ENCODE measurements at regions not wholly inside any gene's neighbourhood (a gene's known extent, or its start where the extent isn't known, plus 50 kb on each side); places are given as distances from the start of the nearest gene placed in this dataset.

DNA sequence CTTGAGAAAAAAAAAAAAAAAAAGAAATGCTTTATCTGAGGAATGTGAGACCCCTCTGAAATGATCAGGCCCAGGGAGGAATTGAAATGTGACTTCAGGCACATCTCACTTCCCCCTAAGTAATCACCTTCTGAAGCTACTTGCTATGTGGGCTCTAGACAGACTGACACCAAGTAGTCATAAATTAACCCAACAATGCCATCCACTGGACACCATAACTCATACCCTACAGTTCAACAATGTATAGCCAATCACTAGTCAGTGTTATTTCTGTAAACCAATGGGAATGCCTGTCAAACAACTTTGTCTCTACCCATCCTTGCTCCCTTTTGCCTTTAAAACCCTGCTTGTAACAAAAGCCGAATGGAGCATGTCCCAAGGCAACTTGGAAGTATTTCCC, 182.7 kb upstream of the TMPO start:
- Histone ChIP-seq H3K27me3 (peaks cover 5% of the 10 kb centered on the region), H3K9me3 (replicated peaks in 1 of 3) (no peaks in the 10 kb centered on the region), H3K4me1 (replicated peaks in 1 of 2) (no peaks in the 10 kb centered on the region), H3K36me3 (replicated peaks in 1 of 2) (no peaks in the 10 kb centered on the region), H3K4me3 (no peak overlapping the region), H3K27ac (no peak overlapping the region)
- no peak for TF ChIP-seq POLR2A (IDR thresholded peaks at IDR 0.05)
- TF ChIP-seq, protein P1, sequence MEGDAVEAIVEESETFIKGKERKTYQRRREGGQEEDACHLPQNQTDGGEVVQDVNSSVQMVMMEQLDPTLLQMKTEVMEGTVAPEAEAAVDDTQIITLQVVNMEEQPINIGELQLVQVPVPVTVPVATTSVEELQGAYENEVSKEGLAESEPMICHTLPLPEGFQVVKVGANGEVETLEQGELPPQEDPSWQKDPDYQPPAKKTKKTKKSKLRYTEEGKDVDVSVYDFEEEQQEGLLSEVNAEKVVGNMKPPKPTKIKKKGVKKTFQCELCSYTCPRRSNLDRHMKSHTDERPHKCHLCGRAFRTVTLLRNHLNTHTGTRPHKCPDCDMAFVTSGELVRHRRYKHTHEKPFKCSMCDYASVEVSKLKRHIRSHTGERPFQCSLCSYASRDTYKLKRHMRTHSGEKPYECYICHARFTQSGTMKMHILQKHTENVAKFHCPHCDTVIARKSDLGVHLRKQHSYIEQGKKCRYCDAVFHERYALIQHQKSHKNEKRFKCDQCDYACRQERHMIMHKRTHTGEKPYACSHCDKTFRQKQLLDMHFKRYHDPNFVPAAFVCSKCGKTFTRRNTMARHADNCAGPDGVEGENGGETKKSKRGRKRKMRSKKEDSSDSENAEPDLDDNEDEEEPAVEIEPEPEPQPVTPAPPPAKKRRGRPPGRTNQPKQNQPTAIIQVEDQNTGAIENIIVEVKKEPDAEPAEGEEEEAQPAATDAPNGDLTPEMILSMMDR (IDR thresholded peaks at IDR 0.05): no peak
- no peak for DNase-seq
- WGBS, 4 donors: 63 to 81% (median 69%) methylated on average over 1 of the region's 1 CpG
- intact Hi-C loops (cut with DNase I): no loop called here

DNA sequence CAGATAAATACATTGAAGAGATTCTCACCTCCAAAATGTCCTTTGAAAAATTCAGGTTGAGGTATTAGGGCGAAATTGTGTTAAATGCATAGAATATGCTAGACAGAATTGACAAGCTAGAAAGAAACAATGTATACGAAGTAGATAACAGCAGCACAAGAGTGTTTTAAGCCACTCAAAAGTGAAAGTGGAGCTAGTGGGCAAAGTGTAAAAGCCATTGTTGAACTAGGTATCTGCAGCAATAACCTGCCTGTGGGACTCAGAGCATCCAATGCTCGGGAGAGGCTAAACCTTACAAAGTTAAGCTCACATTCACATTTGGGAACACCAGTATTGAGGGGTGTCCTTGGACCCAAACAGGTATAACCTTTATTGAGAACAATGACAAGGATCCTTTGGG, 180.6 kb upstream of the TMPO start:
- no peak for DNase-seq
- Histone ChIP-seq H3K27ac (no peak overlapping the region), H3K4me3 (no peak overlapping the region), H3K27me3 (peaks cover 5% of the 10 kb centered on the region), H3K36me3 (replicated peaks in 1 of 2) (no peaks in the 10 kb centered on the region), H3K4me1 (replicated peaks in 1 of 2) (no peaks in the 10 kb centered on the region), H3K9me3 (replicated peaks in 1 of 3) (no peaks in the 10 kb centered on the region)
- TF ChIP-seq, protein P1 (IDR thresholded peaks at IDR 0.05): no peak
- TF ChIP-seq POLR2A (IDR thresholded peaks at IDR 0.05): no peak
- intact Hi-C loops (cut with DNase I): no loop called here
- WGBS, 4 donors: 69 to 87% (median 80%) methylated on average over 3 of the region's 3 CpGs

DNA sequence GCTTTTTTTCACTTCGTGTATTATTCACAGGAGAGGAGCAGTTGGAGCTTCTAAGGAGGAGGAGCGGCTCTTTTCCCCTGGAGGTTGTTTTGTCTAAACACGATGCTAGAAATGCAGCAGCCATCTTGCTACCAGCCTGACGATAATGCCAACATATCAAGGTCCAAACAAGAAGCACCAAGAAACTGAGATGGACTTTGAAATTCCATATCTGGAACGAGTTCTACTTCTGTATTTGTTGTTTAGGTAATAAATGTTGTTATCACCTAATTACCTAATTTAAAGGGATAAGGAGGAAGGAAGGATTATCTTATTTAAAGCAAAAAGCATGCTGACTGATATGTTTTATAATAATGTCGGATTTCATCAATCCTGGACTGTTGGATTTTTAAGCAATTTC, 174.4 kb upstream of the TMPO start:
- no peak overlapping the region for H3K27ac ChIP-seq
- H3K27me3 ChIP-seq: peaks cover 5% of the 10 kb centered on the region
- H3K9me3 ChIP-seq (replicated peaks in 1 of 3): no peaks in the 10 kb centered on the region
- WGBS, 4 donors: 68 to 79% (median 71%) methylated on average over 6 of the region's 6 CpGs
- TF ChIP-seq, protein P1 (IDR thresholded peaks at IDR 0.05): no peak
- TF ChIP-seq POLR2A (IDR thresholded peaks at IDR 0.05): no peak
- no peaks in the 10 kb centered on the region for H3K36me3 ChIP-seq (replicated peaks in 1 of 2)
- no peak overlapping the region for H3K4me3 ChIP-seq
- H3K4me1 ChIP-seq (replicated peaks in 1 of 2): no peaks in the 10 kb centered on the region
- intact Hi-C loops (cut with DNase I): no loop called here
- no peak for DNase-seq

DNA sequence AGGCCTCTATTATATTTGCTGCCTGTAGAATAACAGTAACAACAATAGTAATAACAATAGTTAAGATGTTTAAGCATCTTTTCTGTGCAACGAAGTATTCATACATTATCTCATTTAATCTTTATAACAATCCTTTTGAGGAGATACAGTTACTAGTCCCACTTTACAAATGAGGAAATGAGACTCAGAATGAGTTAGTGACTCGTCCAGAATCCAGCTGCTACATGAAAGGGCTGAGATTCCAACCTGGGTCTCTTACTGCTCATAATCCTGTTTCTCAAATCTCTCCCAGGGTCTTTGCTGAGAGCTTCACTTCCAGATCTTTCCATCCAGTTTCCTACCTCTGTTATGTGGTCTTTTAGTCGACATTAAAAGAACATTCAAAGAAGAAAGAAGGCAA, 173.7 kb upstream of the TMPO start:
- Histone ChIP-seq H3K9me3 (replicated peaks in 1 of 3) (no peaks in the 10 kb centered on the region), H3K27me3 (peaks cover 4% of the 10 kb centered on the region), H3K4me1 (replicated peaks in 1 of 2) (no peaks in the 10 kb centered on the region), H3K27ac (no peak overlapping the region), H3K36me3 (replicated peaks in 1 of 2) (no peaks in the 10 kb centered on the region), H3K4me3 (no peak overlapping the region)
- intact Hi-C loops (cut with DNase I): no loop called here
- TF ChIP-seq POLR2A (IDR thresholded peaks at IDR 0.05): no peak
- TF ChIP-seq, protein P1 (IDR thresholded peaks at IDR 0.05): no peak
- DNase-seq: no peak
- 59 to 62% (median 61%) methylated on average over 3 of the region's 3 CpGs for WGBS, 4 donors

Data from adrenal gland (tissue), 9 donors.